GM19438 (cell line): ENCODE measurements at regions not wholly inside any gene's neighbourhood (a gene's known extent, or its start where the extent isn't known, plus 50 kb on each side); places are given as distances from the start of the nearest gene placed in this dataset.

Source experiments
- ATAC-seq: cut with Tn5 transposase; IDR thresholded peaks from one replicate; pipeline ENCODE4 v1.9.1; 2021; ENCODE audit warnings: low read depth; ENCODE audit not compliant: unreplicated experiment

DNA sequence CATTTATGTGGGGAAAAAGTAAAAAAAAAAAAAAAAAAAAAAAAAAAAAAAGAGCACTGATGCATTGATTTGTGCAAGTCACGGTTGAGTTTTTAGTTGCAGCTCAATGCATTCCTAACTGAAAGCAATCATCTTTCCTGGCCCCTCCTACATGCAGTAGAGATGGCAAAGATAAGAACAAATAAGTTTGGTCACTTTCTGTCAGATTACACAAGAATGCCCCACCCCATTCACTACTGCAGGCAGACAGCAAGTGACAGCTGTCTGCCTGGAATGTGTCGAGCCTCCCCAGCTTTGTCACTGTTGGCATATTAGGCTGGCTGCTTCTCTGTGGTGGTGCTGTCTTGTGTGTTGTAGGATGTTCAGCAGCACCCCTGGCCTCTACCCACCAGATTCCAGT is 243.5 kb downstream of the FOXL1 start:
- ATAC-seq = no peak

DNA sequence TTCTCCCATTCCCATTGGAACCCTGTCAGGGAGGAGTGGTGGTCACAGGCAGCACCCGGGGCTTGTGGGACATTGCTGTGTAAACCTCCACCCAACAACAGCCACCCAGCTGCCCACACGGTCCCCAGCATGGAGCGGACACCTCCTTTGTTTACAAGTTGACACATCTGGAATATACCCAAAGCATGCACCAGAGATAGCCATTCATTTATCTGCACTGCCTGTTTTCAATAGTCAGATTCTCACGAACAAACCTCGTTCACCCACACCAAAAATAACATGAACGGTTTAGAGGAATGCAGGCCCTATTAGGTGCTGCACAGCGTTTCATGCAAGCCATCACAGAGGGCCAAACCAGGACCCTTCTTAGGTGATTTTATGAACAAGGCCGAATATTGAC is 244.8 kb downstream of the FOXL1 start:
- no peak for ATAC-seq

DNA sequence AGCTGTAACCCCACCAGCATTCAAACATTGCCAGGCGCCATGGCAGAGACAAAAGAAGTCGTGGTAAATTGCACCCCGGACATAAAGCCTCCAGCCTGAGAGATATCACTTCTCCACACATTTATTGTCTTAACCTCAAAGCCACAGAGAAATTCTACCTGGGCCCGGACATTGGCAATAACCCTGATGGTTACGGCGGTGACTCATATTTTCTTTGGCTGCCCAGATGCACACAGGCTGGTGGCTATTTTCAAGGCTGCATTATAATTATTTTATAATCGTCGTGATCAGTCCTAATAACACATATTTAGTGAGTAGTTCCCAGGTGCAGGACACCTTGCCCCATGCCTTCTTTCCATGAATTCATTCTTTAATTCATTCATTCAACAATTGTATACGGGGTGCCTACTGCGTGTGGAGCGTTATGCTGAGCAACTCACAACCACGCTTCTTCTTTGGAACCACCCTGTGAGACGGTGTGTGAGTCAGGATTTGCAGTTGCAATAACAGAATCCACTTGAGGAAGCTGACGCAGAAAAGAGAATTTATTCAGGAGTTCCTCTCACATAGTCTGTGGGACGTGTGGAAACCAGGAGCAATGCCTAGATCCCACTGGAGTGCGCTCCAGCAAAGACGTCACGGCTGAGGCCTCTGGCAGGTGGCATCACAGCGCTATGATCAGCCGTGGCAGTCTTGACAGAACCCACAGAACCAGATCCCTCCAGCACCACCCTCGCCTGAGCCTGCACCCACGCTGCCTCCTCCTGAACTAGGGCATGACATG is 245.7 kb downstream of the FOXL1 start:
- ATAC-seq = no peak

DNA sequence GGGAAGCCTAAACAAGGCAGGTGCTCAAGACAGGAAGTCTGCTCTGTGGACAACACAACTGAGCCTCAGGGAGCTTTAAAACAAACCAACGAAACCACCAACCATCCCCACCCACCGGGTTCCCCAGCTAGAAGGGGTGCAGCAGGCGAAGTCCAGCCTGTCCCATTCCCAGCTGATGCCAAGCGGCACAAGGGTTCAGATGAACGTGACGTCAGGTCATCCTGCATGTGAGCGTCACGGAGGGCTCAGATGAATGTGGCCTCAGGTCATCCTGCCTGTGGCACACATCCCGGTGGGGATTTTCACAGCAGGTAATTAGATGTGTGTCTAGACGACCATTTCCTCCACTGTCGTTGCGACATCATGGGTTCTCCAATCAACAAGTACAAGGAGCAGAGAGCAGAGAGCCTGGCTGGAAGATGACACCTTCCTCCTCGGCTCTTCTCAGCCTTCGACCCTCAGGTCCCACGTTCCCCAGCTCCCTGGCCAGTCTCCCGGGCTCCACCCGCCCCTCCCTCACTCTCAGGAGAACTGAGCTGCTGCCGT is 246.5 kb downstream of the FOXL1 start:
- no peak for ATAC-seq

DNA sequence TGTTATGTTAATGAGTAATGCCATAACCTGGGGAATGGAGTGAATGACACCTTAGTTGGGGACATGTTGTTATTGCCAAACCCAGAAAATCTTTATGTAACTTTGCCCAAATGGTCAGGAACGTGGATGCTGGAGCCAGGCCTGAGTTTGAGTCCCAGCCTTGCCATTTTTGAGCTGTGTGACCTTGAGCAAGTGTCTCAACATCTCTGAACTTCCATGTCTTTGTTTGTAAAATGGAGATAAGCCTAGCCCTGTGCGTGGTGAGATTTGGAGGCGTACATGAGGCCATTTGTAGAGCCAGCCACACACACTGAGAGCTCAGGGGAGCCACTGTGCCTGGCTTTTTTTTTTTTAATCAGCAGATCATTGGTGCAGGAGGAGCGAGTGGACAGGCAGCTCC is 247.3 kb downstream of the FOXL1 start:
- ATAC-seq = no peak

DNA sequence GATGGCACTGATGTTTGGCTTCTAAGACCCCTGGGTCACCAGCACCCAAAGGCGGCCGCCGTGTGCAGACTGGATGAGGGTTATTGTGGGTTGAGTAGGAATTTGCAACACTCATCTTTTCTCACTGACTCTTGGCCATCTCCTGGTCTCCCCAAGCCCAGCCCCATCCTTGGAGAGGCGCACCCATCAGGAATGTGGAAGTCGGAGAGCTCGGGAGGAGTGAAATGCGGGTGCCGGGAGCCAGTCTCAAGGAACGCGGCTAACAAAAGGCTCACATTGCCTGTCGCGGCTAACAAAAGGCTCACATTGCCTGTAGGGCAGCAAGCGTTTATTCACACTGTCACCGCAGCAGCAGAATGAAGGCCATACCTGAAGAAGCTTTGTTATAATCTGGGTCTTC is 248.6 kb downstream of the FOXL1 start:
- no peak for ATAC-seq

DNA sequence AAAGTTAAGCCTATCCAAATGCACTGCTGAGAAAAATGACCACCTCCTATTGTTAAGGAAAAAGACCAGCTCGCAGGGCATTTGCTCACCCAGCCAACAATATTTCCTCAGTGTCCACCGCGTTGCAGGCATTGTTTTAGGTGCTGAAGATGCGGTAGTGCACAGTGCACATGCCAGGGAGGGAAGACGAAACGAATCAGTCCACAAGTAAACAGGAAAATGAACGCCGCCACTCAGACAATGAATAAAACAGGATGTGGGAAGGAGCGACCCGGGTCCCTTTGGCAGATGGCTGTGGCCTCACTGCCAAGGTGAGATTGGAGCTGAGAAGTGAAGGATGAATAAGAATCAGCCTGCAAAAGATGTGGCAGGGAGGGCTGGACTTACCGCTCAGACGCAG is 249.2 kb downstream of the FOXL1 start:
- ATAC-seq = no peak

DNA sequence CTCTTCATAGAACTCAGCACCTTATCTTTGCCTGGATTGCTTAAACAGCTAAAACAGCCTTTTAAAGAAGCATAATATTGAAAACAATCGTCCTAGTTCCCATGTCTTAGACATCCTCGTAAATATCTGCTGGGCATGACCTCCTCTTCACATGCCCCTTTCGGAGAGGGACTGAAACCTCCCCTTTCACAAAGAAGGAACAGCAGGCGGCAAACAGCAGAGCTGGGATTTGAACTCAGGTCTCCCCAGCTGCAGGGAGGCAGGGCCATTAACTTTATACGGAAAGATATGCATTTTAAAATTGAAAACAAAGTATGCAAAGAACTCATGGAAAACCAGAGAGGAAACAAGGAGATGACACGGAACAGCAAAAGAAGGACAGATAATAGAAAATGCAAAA is 249.9 kb downstream of the FOXL1 start:
- no peak for ATAC-seq

DNA sequence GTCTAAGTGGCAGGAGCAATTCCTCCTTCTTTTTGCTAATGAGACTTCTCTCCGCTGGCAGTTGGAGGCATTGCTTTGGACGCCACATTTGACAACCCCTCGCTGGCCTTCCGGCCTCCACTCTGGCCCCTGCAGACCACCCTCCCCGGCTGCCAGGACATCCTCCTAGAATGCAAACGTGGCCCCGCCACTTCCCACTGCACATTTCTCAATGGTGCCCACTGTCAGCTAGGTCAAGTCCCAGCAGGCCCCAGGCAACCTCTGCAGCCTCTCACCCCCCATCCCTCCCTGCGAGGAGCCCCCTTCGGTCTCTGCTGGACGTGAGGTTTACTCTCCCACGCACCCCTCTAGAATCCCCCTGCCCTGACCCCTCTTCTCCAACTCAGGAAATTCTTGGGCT is 250.3 kb downstream of the FOXL1 start:
- no peak for ATAC-seq

DNA sequence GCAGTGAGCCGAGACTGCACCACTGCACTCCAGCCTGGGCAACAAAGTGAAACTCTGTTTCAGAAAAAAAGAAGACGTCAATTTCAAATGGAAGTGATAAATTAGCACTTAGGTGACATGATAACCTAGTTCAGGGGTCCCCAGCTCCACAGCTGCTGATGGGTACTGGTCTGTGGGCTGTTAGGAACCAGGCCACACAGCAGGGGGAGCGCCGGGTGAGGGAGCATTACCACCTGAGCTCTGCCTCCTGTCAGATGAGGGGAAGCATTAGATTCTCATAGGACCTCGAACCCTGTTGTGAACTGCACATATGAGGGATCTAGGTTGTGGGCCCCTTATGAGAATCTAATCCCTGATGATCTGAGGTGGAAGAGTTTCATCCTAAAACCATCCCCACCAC is 253.0 kb downstream of the FOXL1 start:
- no peak for ATAC-seq

DNA sequence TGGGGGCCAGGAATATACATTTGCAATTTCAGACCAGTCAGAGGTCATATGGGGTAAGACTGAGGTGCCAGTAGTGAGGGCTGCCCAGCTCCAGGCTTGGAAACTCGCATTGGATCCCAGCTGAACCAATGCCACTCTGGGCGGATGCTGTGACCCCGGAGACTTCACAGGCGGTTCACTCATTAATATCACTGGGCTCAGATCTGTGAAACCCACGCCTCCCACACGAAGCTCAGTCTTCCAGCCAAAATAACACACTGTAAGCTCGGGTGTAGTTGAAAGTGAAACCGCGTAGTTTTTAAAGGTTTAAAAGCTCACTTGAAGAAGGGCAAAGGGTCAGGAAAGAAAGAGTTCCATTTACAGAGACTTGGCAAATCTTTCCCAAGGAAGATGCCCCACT is 254.8 kb downstream of the FOXL1 start:
- no peak for ATAC-seq

DNA sequence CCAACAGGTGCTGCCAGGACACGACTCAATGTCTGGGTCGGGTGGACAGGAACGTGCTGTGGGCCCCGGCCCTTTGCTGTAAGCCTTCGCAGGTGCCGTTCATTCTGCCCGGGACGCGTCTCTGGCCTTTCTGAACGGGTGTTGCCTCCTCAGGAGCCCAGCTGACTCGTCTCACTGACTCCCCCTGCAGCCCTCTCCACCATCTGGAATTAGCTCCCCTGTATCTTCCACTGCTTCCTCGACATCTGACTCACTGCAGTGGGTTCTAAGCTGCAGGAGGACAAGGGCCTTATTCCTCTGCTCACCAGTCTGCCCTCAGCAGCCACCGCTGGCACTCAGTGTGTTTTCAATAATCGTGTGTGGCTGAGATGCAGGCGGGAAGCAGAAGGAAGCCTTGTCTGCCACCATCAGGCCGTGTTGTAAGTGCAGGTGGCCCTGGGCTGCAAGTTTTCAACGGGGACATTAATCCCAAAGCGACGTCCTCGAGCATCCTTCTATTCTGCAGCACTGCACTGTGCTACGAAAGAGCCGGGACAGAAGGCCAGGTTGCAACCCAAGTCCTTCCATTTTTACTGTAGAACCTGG is 256.2 kb downstream of the FOXL1 start:
- no peak for ATAC-seq

DNA sequence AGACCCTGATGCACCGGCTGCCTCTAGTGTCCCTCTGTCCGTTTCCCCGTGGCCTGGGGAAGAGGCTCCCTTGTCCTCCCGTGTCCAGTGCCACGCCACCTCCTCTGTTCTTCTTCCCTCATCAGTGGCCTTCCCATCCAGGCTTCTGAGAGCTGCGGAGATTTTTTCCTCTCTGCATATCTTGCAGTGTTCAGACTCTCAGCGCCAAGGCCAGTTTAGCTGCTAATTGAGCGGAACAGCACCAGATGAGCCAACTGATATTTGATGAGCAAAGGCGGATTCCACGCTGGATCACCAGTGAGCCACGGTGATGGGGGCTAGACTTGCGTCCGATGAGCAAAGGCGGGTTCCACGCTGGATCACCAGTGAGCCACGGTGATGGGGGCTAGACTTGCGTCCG is 257.6 kb downstream of the FOXL1 start:
- ATAC-seq = no peak

DNA sequence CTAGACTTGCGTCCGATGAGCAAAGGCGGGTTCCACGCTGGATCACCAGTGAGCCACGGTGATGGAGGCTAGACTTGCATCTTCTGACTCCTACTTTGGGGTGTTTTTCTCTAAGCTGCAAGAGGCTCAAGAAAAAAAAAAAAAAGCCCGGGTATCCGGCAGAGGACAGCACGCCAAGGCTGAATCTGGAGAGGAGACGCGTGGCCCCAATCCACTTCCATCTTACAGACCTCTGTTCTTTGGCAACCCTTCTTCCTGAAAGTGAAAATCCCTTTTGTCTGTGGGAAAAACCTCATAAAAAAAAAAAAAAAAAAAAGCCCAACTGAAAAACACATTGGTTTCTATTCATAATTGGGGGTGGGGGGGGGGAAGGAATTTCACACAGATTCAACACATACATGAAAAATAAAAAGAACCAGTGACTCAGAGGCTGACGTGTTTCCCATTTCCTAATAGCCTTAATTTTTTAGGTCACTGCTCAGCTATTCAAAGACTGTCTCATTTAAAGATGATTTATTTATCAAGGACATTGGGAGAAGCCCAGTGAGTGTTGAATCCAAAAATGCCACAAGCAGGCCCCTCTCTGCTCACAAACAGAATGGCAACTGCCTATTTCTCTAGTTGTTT is 258.3 kb downstream of the FOXL1 start:
- ATAC-seq = no peak

DNA sequence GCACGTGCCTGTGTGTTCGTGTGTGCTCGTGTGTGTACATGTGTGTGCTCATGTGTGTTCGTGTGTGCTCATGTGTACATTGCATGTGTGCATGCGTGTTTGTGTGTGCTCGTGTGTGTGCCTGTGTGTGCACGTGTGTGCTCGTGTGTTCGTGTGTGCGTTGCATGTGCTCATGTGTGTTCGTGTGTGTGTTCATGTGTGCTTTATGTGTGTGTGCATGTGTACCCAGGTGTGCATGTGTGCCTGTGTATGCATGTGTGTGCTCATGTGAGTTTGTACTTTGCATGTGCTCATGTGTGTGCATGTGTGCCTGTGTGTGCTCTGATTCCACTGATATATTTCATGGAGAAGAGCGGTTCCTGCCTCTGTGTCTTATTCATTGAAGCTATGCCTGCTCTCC is 265.5 kb downstream of the FOXL1 start:
- no peak for ATAC-seq

DNA sequence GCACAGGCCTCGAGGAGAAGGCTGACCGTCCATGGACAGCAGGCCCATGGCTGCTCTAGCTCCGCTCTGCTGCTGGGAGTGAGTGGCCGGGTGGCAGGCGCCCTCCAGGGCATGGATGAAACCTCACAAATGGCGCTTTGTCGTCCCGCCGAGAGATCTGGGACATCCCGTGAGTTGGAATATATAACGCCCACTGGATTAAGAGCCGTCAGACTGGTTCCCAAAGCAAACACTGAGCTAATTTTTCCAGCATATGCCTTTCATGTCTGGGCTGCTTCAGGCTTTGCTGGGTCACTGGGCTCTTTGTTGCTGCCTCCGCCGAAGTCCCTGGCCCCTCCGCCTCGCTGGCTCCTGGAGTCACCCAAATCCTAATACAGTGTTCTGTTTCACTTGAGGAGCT is 266.3 kb downstream of the FOXL1 start:
- ATAC-seq = no peak

DNA sequence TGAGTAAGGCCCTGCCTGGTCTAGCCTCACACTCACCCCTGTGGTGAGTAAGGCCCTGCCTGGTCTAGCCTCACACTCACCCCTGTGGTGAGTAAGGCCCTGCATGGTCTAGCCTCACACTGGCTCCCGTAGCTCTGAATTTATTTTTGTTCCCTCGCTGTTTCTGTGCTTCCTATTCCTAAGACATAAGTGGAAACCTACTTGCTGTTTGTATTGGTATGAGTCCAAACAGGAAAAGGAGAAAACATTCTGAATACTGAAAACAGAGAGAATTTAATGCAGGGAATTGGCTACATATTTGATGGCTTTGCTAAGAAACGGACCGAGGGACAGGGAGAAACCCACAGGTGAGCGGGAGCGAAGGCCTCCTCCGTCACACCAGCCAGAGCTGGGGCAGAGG is 267.8 kb downstream of the FOXL1 start:
- no peak for ATAC-seq

DNA sequence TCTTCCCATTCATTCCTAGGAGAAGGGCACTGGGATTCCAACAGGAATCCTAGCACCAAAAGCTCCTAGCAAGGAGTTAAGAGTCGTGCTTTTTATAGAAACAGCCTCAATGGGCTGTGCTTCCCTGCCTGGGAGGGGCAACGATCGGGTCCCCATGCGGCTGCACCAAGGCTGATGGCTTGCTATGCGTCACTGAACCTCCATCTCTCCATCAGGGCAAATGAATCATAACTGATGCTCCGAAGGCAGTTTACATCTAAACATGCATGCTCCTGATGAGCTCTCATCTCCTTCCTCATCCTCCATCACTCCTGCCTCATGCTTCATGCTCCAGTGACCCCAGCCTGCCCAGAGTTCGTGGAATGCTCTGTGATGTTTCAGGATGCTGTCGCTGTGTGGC is 270.5 kb downstream of the FOXL1 start:
- ATAC-seq = no peak

DNA sequence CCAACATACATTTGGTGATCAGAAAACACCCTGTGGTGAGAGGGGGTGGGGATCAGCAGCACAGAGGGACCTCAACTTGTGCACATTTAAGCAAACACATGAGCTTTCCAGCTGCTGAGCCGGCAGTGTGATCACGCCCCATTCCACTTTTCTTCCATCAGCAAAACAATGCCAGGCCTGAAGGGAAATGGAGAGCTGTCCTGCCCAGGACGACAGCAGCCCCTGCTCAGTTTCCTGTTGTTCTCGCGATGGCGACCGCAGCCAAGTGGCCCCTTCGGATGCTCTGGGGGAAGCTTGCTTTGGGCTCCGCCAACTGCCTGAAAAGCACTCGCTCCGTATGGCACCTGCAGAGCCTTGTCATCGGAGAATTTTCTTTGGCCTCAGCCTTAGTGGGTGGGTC is 272.3 kb downstream of the FOXL1 start:
- ATAC-seq = no peak

DNA sequence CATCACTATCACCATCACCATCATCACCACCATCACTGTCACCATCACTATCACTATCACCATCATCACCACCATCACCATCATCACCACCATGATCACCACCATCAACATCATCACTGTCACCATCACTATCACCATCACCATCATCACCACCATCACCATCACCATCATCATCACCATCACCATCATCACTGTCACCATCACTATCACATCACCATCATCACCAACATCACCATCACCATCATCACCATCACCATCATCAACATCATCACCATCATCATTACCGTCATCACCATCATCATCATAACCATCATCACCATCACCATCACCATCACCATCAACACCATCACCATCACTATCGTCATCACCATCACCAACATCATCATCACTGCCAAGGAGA is 273.8 kb downstream of the FOXL1 start:
- ATAC-seq = no peak

DNA sequence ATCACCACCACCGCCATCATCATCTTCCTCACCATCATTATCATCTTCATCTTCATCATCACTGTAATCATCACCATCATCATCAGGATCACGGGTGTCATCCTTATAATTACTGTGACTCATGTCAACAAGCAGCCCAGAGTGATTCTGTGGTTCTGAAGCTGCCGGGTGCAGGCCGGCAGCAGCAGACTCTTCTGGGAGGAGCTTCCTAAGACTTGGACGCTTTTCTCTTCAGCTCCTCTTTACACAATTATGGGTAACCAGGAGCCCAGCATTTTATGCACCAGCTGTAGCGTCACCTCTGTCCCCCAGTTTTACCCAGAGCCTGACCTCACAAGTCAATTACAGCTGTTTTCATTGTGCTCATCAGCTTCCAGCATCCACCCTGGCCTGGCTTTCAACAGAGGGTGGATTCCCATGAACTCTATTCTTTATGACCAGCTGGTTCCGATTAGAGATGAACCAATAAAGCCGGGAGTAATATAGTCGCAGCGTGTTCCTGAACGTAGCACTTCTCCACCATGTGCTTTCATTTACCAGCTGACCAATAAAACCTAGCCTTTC is 275.8 kb downstream of the FOXL1 start:
- no peak for ATAC-seq
